Esophagus squamous epithelium (tissue), 5 donors: ENCODE measurements at regions not wholly inside any gene's neighbourhood (a gene's known extent, or its start where the extent isn't known, plus 50 kb on each side); places are given as distances from the start of the nearest gene placed in this dataset.

Source experiments
- DNase-seq: peaks from one replicate; lab custom pipeline; 2025; lab: John Stamatoyannopoulos, UW
- H3K27ac ChIP-seq, 4 donors: fragments of 200-600 bp; sonication (generic); one replicate each; pipeline ENCODE4 v1.5.1; 2016 to 2019; ENCODE audit warnings: mild to moderate bottlenecking in 1 of 4
- H3K27me3 ChIP-seq, 4 donors: fragments of 200-600 bp; sonication (generic); 1 replicate in 3 of 4; 2 replicates in 1 of 4; pipeline versions ENCODE4 v1.5.1 to v1.6.0; 2017 to 2021; ENCODE audit warnings: antibody characterized with exemption in 1 of 4
- H3K36me3 ChIP-seq, 3 donors: fragments of 200-600 bp; sonication (generic); one replicate each; pipeline ENCODE4 v1.5.1; 2016 to 2019
- H3K4me1 ChIP-seq, 3 donors: fragments of 200-600 bp; sonication (generic); one replicate each; pipeline ENCODE4 v1.5.1; 2017 to 2019
- H3K4me3 ChIP-seq, 4 donors: fragments of 200-600 bp; sonication (generic); 1 replicate in 3 of 4; 2 replicates in 1 of 4; pipeline ENCODE4 v1.5.1; 2016 to 2019; ENCODE audit warnings: mild to moderate bottlenecking in 2 of 4, moderate library complexity in 1 of 4
- H3K9me3 ChIP-seq, 3 donors: fragments of 200-600 bp; sonication (generic); one replicate each; pipeline ENCODE4 v1.5.1; 2016 to 2019
- POLR2A ChIP-seq, 4 donors: fragments of 450-650 bp; IDR thresholded peaks; one replicate each; pipeline ENCODE4 v1.6.1; 2017; ENCODE audit warnings: antibody characterized with exemption in 4 of 4, mild to moderate bottlenecking in 4 of 4, moderate library complexity in 3 of 4
- WGBS, 2 donors: methylation state at CpG; one replicate each; pipeline ENCODE4 v1.1.5; 2018; 5-methylcytosine and 5-hydroxymethylcytosine counted together
- intact Hi-C: fragments of 100-400 bp; cut with DNase I; formaldehyde crosslinking; loops from one replicate; pipeline ENCODE4 v1.15.0; 2022
- TF ChIP-seq, protein P1 (sequence below), 6 experiments: fragments of 450-650 bp in 4 of 6; fragments of 200-600 bp in 2 of 6; sonication (generic) in 2 of 6; IDR thresholded peaks; one replicate each; pipeline ENCODE4 v1.5.1; 2016 to 2019; ENCODE audit warnings: antibody characterized with exemption in 6 of 6, mild to moderate bottlenecking in 4 of 6, moderate library complexity in 4 of 6
- donor health status: DM: yes; HTN: yes; CAD: no.

DNA sequence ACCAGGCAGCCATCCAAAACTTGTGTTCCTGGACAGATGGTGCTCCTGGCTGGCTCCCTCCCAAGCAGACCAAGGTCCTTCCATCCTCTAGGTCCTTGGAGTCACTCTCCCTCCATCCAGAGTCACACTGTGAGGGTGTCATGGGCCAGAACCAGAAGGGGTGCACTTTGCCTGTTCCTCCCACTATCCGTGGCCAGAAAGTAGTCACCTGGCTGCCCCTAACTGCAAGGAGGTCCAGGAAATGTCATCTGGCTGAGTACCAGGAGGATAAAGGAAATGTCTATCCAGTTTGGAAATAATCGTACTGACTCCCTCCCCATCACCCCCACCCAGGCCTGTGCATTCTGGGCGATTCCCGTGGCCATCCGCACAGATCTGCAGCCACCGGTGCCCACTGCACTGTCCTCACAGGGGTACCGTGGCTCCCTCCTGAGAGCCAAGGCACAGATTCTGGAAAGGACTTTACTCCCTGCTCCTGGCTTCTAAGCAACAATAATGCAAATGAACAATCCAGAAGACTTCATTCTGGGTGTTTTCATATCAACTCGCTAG lies 253.2 kb downstream of the NPHP4 start:
- intact Hi-C loops, result no loop called here
- WGBS, 2 donors, result 45 to 82% methylated on average over 3 to 6 of the region's 8 CpGs
- H3K4me1 ChIP-seq, result no peaks in the 10 kb centered on the region
- H3K4me3 ChIP-seq, result no peak overlapping the region
- H3K9me3 ChIP-seq, result no peaks in the 10 kb centered on the region
- DNase-seq, result no peak
- peaks cover 0 to 42% (median 2%) of the 10 kb centered on the region in 4 donors for H3K27me3 ChIP-seq
- no peaks in the 10 kb centered on the region for H3K36me3 ChIP-seq
- no peak overlapping the region for H3K27ac ChIP-seq
- no peak for TF ChIP-seq POLR2A (IDR thresholded peaks at IDR 0.05)
- TF ChIP-seq, protein P1, sequence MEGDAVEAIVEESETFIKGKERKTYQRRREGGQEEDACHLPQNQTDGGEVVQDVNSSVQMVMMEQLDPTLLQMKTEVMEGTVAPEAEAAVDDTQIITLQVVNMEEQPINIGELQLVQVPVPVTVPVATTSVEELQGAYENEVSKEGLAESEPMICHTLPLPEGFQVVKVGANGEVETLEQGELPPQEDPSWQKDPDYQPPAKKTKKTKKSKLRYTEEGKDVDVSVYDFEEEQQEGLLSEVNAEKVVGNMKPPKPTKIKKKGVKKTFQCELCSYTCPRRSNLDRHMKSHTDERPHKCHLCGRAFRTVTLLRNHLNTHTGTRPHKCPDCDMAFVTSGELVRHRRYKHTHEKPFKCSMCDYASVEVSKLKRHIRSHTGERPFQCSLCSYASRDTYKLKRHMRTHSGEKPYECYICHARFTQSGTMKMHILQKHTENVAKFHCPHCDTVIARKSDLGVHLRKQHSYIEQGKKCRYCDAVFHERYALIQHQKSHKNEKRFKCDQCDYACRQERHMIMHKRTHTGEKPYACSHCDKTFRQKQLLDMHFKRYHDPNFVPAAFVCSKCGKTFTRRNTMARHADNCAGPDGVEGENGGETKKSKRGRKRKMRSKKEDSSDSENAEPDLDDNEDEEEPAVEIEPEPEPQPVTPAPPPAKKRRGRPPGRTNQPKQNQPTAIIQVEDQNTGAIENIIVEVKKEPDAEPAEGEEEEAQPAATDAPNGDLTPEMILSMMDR (IDR thresholded peaks at IDR 0.05), result no peak

DNA sequence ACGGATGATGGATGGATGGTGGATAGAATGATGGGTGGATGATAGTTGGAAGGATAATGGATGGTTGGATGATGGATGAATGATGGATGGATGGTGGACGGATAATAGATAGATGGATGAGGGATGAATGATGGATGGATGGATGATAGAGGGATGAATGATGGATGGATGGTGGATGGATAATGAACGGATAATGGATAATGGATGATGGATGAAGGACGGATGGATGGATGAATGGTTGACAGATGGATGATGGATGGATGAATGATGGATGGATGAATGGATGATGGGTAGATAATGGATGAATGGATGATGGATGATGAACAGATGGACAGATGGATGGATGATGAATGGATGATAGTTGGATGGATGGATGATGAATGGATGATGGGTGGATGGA lies 255.1 kb downstream of the NPHP4 start:
- TF ChIP-seq POLR2A (IDR thresholded peaks at IDR 0.05), result no peak
- TF ChIP-seq, protein P1 (IDR thresholded peaks at IDR 0.05), result no peak
- Histone ChIP-seq H3K4me3 (no peak overlapping the region), H3K27ac (no peak overlapping the region), H3K36me3 (no peaks in the 10 kb centered on the region), H3K4me1 (no peaks in the 10 kb centered on the region), H3K9me3 (no peaks in the 10 kb centered on the region), H3K27me3 (peaks cover 0 to 29% (median 0%) of the 10 kb centered on the region in 4 donors)
- 69 to 74% methylated on average over 4 of the region's 4 CpGs for WGBS, 2 donors
- intact Hi-C loops, result no loop called here
- no peak for DNase-seq

DNA sequence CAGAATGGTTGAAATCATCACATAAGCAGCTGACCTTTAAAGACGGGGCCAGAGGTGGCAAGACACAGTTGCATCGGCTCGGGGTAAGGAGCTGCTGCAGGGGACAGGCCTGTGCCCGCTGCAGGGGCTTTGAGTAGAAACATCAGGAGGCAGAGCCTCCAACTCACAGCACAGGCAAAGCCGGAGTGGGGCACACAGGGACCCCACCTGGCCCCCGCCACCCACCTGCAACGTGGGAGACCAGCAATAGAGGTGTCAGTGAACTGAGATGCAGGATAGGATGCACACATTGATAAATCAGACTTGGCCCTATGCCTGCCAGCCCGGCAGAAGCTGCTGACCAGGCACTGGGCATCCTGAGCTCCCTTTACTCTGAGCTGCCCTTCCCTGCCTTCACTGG lies 257.2 kb downstream of the NPHP4 start:
- Histone ChIP-seq H3K4me1 (no peaks in the 10 kb centered on the region), H3K4me3 (no peak overlapping the region), H3K27ac (no peak overlapping the region), H3K27me3 (peaks cover 0 to 30% (median 0%) of the 10 kb centered on the region in 4 donors), H3K36me3 (no peaks in the 10 kb centered on the region), H3K9me3 (no peaks in the 10 kb centered on the region)
- intact Hi-C loops, result no loop called here
- 73 to 81% methylated on average over 8 of the region's 8 CpGs for WGBS, 2 donors
- TF ChIP-seq, protein P1 (IDR thresholded peaks at IDR 0.05), result no peak
- no peak for TF ChIP-seq POLR2A (IDR thresholded peaks at IDR 0.05)
- no peak for DNase-seq

- intact Hi-C loops, result no loop called here
- peaks cover 0 to 30% (median 0%) of the 10 kb centered on the region in 4 donors for H3K27me3 ChIP-seq
- H3K4me1 ChIP-seq, result no peaks in the 10 kb centered on the region
- H3K27ac ChIP-seq, result no peak overlapping the region
- H3K36me3 ChIP-seq, result no peaks in the 10 kb centered on the region
- TF ChIP-seq POLR2A (IDR thresholded peaks at IDR 0.05), result no peak
- TF ChIP-seq, protein P1 (IDR thresholded peaks at IDR 0.05), result no peak
- no peaks in the 10 kb centered on the region for H3K9me3 ChIP-seq
- no peak overlapping the region for H3K4me3 ChIP-seq
- 68 to 89% methylated on average over 5 to 6 of the region's 8 CpGs for WGBS, 2 donors
- no peak for DNase-seq
Measured at GRCh38 chr1:5734414-5734813, 257.8 kb downstream of the NPHP4 start.

- Histone ChIP-seq H3K4me3 (no peak overlapping the region), H3K9me3 (no peaks in the 10 kb centered on the region), H3K36me3 (no peaks in the 10 kb centered on the region), H3K27ac (no peak overlapping the region), H3K27me3 (peaks cover 0 to 38% (median 0%) of the 10 kb centered on the region in 4 donors), H3K4me1 (no peaks in the 10 kb centered on the region)
- TF ChIP-seq, protein P1 (IDR thresholded peaks at IDR 0.05), result no peak
- no peak for TF ChIP-seq POLR2A (IDR thresholded peaks at IDR 0.05)
- 78 to 85% methylated on average over 9 to 13 of the region's 13 CpGs for WGBS, 2 donors
- DNase-seq, result no peak
- intact Hi-C loops, result no loop called here
Measured at GRCh38 chr1:5733596-5733995, 258.6 kb downstream of the NPHP4 start.
